Fibroblast of gingiva (primary cell): ENCODE measurements at regions not wholly inside any gene's neighbourhood (a gene's known extent, or its start where the extent isn't known, plus 50 kb on each side); places are given as distances from the start of the nearest gene placed in this dataset.
"Not testable (repeated sequence)": the region's sequence is repeated elsewhere in the genome, so short reads cannot be mapped to it uniquely, and the experiment has no call there.

ENCODE experiments used
- DNase-seq: peaks from one replicate; pipeline ENCODE4 v3.0.0-alpha.2; 2011; ENCODE audit warnings: low read depth

DNA sequence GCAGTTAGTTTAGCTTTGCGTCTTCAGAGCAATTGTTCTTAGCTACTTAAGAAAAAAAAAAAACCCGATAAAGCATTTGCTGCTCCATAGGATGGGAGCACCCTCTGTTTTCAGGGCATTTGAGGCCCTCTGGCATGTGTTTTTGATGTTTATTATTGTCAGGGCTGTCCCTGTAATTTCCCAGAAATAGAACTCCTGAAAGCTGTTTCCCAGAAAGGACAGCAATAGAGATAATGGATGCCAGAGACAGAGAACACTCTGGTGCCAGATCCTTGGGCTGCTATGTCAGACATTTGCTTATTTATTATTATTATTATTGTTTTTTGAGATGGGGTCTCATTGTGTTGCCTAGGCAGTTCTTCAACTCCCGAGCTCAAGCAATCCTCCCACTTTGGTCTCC, 201.3 kb downstream of the ALG10 start:
- no peak for DNase-seq

DNA sequence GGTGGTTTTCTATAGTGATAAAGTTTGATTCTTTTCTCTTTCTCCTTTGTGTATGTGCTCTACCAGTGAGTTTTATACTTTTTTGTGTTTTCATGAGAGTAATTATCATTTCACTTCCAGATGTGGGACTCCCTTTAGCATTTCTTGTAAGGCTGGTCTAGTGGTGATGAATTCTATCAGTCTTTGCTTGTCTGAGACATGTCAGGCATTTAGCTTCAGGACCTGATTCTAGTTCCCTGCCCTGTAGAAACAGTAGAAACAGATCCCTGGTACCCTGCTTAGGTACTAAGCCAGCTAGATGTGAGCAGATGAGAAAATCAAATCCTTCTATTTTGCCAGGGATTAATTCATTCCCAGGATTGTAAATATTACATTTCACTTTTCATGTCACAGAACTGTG, 203.7 kb downstream of the ALG10 start:
- not testable (repeated sequence) for DNase-seq

DNA sequence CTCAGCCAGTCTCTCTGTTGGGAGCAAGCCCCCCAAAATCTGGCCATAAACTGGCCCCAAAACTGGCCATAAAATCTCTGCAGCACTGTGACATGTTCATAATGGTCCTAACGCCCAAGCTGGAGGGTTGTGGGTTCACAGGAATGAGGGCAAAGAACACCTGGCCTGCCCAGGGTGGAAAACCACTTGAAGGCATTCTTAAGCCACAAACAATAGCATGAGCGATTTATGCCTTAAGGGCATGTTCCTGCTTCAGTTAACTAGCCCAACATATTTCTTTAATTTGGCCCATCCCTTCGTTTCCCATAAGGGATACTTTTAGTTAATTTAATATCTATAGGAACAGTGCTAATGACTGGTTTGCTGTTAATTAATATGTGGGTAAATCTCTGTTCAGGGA, 205.8 kb downstream of the ALG10 start:
- not testable (repeated sequence) for DNase-seq

DNA sequence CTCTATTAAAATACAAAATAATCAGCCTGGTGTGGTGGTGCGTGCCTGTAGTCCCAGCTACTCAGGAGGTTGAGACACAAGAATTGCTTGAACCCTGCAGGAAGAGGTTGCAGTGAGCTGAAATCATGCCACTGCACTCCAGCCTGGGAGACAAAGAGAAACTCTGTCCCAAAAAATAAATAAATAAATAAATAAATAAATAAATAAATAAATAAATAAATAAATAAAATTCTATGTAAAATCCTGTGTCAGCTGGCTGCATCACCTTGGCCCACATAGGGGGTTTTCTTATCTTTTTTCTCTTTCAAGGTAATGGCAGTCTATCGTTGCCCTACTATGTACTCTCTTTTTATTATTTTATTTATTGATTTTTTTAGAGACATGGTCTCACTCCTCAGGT, 206.7 kb downstream of the ALG10 start:
- DNase-seq: not testable (repeated sequence)

DNA sequence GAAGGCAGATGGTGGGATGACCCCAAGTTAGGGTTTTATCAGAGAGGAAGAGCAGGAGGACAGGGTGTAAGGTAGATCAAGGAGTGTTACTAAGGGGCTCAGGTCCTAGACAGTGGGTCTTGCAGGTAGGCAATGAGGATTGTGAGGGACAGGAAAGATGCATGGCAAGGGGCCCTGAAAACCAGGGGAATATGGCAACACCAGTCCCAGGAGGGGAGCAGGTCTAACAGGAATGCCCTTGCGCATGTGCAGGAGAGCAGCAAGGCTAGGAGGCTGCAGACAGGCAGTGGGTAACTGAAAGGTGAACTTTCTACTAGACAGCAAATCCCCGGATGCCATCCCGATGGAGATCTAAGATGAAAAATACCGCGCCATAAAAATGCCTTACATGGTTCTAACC, 211.3 kb downstream of the ALG10 start:
- DNase-seq: no peak

DNA sequence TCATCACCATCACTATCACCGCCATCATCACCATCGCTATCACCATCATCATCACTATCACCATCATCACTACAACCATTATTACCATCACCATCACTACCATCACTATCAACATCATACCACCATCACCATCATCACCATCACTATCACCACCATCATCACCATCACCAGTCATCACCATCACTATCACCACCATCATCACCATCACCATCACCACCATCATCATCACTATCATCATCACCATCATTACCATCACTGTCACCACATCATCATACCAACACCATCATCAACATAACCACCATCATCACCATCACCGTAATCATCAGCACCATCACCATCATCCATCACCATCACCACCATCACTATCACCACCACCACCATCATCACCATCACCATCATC, 213.8 kb downstream of the ALG10 start:
- no peak for DNase-seq

DNA sequence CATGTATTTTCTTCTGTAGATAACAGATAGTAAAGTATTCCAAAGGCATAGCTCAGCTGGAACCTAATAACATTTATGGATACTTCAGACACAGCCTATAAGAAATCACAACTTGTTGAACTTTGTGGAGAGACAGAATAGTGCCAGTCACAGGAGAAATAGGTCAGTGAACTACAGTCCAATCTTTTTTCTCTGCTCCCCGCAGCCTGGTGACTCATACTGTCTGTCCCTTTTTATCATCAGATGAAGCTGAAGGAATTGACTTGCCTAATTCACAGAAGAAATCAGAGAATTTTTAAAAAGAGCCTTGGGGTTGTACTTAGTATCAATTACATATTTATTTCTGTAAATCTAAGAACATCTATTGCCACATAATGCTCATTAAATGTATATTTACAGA, 222.3 kb downstream of the ALG10 start:
- DNase-seq: no peak

DNA sequence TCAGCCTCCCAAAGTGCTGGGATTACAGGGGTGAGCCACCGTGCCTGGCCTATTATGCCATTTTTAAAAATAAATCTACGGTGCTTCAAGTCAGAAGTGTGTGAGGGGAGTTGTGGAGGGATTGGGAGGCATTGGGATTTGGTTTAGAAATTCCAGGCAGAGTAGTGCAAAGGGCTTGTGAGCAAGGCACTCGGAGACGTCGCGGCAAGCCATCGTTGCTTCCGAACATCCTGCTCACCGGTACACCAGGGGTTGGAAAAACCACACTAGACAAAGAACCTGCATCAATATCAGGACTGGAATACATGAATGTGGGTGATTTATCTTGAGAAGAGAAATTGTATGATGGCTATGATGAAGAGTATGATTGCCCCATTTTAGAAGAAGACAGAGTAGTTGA, 227.0 kb downstream of the ALG10 start:
- no peak for DNase-seq

DNA sequence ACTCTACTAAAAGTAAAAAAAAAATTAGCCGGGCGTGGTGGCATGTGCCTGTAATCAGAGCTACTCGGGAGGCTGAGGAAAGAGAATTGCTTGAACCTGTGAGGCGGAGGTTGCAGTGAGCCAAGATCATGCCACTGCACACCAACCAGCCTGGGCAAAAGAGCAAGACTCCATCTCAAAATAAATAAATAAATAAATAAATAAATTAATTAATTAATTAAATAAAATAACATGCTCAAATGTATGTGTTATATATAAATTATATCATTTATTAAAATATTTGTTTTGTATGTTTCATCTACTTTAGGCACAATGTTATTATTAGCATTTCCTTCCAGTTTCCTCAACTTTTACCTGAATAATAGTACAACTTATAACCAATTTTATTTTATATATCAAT, 229.6 kb downstream of the ALG10 start:
- not testable (repeated sequence) for DNase-seq

DNA sequence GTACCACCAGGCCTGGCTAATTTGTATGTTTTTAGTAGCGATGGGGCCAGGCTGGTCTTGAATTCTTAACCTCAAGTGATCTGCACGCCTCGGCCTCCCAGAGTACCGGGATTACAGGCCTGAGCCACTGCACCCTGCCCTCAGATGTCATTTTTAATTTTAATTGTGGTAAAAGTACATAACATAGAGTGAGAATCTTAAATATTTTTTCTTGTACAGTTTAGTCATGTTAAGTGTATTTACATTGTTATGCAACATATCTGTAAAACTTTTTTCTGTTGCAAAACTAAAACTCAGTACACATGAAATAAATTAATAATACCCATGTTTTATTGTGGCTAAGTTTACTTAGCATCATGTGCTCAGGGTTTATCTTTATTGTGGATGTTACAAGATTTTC, 231.4 kb downstream of the ALG10 start:
- no peak for DNase-seq

DNA sequence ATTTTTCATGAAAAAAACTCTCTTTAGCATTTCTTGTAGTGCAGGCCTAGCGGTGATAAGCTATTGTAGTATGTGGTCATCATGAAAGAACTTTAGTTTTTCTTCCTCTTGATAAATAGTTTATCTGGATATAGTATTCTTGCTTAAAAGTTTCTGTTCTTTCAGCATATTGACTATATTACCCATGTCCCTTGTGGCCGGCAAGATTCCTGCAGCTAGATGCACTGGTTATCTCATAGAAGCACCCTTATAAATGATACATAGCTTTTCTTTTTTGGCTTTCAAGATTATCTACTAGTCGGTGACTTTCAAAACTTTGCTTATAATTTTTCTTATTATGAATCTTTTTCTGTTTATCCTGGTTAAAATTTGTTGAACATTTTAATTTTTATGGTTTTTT, 234.8 kb downstream of the ALG10 start:
- DNase-seq: no peak

DNA sequence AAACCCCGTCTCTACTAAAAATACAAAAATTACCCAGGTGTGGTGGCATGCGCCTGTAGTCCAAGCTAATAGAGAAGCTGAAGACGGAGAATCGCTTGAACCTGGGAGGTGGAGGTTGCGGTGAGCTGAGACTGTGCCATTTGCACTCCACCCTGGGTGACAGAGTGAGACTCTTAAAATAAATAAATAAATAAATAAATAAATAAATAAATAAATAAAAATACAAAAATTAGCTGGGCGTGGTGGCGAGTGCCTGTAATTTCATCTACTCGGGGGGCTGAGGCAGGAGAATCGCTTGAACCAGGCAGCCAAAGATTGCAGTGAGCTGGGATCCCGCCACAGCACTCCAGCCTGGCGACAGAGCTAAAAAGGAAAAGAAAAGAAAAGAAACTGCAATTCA, 239.8 kb downstream of the ALG10 start:
- not testable (repeated sequence) for DNase-seq

DNA sequence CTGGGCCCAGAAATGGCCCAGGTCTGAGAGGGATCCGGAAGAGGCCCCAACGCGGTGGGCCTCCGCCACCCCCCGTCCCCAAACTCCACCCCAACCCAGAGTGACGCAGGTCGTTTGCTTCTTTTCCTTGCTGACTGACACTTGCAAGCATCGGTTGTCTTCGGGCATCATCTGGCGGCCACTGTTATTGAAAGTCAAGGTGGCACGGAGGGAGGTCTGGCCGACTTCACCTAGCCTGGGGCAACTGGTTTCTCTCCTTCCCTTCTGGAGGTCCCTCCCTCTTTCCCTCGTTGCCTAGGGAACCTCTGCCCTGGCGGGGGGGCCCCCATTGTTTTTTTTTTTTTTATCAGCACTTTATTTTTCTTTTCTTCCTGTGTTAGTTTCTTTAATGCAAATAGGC, 241.8 kb downstream of the ALG10 start:
- no peak for DNase-seq

DNA sequence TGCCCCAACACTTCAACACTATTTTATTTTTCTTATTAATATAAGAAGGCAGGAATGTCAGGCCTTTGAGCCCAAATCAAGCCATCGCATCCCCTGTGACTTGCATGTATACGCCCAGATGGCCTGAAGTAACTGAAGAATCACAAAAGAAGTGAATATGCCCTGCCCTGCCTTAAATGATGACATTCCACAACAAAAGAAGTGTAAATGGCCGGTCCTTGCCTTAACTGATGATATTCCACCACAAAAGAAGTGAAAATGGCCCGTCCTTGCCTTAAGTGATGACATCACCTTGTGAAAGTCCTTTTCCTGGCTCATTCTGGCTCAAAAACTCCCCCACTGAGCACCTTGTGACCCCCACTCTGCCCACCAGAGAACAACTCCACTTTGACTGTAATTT, 251.4 kb downstream of the ALG10 start:
- not testable (repeated sequence) for DNase-seq

DNA sequence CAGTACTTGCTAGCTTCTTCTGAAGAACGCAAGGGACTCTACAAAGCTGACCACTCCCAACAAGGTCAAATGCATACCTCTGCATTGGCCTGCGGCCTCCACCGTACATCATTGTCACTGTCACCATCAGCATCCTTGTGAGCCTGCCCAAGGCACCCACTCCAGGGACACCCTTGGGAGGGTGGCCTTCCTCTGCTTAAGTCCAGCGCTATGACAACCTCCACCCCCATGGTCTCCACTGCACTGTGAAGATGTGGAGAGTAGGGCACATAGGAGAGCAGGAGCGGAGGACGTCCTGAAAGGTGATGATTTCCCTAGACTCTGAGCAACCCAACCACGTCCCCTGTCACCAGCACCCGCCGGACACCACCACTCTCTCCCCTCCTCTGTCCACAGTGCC, 252.8 kb downstream of the ALG10 start:
- DNase-seq: no peak

DNA sequence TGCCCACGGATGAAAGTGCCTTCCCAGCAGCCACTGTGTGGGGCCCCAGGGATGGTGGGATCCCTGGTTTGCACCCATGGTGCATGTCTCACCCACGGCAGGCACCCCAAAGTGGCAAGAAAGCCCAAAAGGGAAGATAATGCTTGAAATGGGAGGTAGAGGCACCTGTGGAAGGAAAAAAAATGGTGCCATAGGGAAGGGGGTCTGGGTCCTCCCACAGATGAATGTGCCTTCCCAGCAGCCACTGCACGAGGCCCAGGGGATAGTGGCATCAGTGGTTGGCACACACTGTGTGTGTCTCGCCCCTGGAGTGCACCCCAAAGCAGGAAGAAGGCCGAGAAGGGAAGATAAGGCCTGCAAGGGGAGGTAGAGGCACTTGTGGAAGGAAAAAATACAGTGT, 264.2 kb downstream of the ALG10 start:
- DNase-seq: no peak

DNA sequence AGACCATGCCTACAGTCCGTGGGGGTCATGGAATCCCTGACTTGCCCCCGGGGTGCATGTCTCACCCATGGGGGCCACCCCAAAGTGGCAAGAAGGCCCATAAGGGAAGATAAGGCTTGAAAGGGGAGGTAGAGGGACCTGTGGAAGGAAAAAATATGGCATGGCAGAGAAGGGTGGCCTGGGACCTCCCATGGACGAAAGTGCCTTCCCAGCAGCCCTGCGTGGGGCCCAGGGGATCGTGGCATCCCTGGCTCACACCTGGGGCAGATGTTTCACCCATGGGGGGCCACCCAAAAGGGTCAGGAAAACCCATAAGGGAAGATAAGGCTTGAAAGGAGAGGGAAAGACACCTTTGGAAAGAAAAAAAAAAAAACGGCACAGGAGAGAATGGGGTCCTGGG, 264.6 kb downstream of the ALG10 start:
- no peak for DNase-seq

DNA sequence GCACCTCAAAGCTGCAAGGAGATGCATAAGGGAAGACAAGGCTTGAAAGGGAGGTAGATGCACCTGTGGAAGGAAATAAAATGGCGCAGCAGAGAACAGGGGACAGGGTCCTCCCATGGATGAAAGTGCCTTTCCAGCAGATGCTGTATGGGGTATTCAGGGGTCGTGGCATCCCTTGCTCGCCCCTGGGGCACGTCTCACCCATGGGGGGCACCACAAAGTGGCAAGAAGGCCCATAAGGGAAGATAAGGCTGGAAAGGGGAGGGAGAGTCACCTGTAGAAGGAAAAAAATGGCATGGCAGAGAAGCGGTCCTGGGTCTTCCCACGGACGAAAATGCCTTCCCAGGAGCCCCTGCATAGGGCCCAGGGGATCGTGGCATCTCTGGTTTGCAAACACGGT, 265.1 kb downstream of the ALG10 start:
- no peak for DNase-seq

DNA sequence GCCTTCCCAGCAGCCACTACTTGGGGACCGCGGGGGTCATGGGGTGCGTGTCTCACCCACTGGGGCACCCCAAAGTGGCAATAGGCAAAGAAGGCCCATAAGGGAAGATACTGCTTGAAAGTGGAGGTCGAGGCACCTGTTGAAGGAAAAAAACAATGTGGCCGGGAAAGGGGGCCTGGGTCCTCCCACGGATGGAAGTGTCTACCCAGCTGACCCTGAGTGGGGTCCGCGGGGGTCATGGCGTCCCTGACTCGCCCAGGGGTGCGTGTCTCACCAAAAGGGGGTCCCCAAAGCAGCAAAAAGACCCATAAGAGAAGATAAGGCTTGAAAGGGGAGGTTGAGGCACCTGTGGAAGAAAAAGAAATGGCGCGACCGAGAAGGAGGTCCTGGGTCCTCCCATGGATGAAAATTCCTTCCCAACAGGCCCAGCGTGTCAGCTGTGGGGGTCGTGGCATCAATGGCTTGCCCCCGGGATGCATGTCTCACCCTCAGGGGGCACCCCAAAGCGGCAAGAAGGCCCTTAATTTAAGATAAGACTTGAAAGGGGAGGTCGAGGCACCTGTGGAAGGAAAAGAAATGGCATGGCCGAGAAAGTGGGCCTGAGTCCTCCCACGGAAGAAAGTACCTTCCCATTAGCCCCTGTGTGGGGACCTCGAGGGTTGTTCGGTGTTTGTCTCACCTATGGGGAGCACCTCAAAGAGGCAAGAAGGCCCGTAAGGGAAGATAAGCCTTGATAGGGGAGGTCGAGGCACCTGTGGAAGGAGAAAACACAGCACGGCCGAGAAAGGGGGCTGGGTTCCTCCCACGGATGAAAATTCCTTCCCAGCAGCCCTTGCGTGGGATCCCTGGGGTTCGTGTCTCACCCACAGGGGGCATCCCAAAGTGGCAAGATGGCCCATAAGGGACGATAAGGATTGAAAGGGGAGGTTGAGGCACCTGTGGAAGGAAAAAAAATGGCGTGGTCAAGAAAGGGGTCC, 266.0 kb downstream of the ALG10 start:
- DNase-seq: no peak

DNA sequence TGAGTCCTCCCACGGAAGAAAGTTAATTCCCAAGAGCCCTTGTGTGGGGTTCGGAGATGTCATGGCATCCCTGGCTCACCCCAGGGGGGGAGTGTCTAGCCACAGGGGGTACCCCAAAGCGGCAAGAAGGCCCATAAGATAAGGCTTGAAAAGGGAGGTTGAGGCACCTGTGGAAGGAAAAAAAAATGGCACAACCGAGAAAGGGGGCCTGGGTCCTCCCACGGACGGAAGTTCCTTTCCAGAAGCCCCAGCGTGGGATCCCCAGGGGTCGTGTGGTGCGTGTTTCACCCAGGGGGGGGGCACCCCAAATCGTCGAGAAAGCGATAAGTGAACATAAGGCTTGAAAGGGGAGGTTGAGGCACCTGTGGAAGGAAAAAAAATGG, 266.7 kb downstream of the ALG10 start:
- no peak for DNase-seq

DNA sequence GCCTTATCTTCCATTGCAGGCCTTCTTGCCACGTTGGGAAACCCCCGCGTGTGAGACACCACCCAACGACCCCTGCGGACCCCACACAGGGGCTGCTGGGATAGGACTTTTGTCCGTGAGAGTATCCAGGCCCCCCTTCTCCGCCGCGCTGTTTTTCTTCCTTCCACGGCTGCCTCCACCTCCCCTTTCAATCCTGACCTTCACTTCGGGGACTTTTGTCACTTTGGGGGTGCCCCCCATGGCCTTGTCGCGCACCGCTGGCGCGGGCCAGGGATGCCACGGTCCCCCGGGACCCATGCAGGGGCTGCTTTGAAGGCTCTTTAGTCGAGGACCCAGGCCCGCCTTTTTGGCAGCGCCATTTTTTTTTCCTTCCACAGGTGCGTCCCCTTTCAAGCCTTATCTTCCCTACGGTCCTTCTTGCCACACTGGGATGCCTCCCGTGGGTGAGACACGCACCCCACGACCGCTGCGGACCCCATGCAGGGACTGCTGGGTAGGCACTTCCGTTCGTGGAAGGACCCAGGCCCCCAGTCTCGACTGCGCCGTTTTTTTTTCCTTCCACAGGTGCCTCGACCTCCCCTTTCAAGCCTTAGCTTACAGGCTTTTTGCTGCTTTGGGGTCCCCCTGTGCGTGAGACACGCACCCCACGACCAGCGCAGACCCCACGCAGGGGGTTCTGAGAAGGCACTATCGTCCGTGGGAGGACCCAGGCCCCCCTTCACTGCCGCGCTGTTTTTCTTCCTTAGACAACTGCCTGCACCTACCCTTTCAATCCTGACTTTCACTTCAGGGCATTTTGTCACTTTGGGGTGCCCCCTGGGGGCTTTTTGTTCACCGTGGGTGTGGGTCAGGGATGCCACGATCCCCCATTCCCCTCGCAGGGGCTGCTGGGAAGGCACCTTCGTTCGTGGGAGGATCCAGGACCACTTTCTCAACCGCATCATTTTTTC, 267.4 kb downstream of the ALG10 start:
- no peak for DNase-seq

DNA sequence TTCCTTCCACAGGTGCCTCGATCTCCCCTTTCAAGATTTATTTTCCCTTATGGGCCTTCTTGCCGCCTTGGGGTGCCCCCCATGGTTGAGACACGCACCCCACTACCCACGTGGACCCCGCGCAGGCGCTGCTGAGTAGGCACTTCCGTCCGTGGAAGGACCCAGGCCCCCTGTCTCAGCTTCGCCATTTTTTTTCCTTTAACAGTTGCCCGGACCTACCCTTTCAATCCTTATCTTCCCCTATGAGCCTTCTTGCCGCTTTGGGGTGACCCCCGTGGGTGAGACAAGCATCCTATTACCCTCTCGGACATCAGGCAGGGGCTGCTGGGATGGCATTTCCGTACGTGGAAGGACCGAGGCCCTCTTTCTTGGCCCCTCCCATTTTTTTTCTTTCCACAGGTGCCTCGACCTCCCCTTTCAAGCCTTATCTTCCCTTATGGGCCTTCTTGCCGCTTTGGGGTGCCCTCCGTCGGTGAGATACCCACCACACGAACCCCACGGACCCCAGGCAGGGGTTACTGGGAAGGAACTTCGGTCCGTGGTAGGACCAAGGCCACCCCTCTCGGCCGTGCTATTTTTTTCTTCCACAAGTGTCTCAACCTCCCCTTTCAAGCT, 268.2 kb downstream of the ALG10 start:
- no peak for DNase-seq

DNA sequence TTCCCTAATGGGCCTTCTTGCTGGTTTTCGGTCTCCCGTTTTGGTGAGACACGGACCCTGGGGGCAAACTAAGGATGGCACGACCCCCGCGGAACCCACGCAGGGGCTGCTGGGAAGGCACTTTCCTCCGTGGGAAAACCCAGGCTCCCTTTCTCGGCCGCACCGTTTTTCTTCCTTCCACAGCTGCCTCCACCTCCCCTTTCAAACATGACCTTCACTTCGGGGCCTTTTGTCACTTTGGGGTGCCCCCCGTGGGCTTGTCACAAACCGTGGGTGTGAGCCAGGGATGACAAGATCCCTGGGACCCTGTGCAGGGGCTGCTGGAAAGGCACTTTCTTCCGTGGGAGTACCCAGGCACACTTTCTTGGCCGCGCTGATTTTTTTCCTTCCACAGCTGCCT, 268.7 kb downstream of the ALG10 start:
- no peak for DNase-seq
